A673 (cell line): ENCODE measurements at regions not wholly inside any gene's neighbourhood (a gene's known extent, or its start where the extent isn't known, plus 50 kb on each side); places are given as distances from the start of the nearest gene placed in this dataset.

ENCODE experiments used
- EZH2 ChIP-seq: fragments of 200-600 bp; sonication (generic); IDR thresholded peaks from 2 replicates; pipeline ENCODE4 v1.6.1; 2017; ENCODE audit warnings: borderline replicate concordance, low read depth, mild to moderate bottlenecking, mixed read lengths, antibody characterized with exemption, low read length; ENCODE audit not compliant: poor library complexity, severe bottlenecking
- TF ChIP-seq, protein P1 (sequence below): fragments of 300-800, 200-600 bp; sonication (generic); conservative IDR thresholded peaks from 2 replicates; pipeline ENCODE4 v1.5.1; 2017; ENCODE audit warnings: low read depth, mild to moderate bottlenecking, antibody characterized with exemption, low read length, moderate library complexity, mixed read lengths

DNA sequence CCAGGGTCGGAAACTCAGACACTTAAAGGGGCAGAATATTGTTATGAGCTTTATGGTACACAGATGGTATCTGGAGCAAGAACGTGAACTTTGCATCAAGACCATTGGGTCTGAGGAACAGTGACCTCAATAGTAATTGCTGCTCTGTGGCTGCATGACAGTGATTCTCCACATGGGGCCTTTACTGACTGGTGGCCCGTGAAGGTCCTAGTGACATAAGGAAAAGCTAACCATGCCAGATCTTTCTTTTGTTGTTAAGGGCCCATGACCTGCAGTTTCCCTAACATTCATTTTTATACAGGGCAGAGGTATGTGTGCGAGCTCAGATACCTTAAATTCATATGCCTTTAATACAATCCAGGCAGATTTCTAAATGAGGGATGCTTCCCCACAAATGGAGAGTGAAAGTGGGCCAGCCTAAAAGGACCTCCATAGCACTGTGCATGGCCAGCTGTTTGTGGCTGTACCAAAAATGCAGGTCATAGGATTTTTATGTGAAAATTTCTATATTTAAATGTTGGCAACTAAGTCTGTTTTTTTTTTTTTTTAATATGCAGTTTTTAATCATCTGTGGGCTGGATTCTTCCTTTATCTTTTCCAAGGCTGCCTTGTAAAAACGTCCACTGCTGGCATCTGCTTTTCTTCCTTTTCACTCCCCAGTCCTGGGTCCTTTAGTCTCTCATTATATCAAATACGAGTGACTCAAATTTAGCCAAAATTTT is 188.0 kb upstream of the IL12A start:
- TF ChIP-seq, protein P1, sequence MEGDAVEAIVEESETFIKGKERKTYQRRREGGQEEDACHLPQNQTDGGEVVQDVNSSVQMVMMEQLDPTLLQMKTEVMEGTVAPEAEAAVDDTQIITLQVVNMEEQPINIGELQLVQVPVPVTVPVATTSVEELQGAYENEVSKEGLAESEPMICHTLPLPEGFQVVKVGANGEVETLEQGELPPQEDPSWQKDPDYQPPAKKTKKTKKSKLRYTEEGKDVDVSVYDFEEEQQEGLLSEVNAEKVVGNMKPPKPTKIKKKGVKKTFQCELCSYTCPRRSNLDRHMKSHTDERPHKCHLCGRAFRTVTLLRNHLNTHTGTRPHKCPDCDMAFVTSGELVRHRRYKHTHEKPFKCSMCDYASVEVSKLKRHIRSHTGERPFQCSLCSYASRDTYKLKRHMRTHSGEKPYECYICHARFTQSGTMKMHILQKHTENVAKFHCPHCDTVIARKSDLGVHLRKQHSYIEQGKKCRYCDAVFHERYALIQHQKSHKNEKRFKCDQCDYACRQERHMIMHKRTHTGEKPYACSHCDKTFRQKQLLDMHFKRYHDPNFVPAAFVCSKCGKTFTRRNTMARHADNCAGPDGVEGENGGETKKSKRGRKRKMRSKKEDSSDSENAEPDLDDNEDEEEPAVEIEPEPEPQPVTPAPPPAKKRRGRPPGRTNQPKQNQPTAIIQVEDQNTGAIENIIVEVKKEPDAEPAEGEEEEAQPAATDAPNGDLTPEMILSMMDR = no peak
- TF ChIP-seq EZH2 = no peak
